SK-N-SH (cell line): ENCODE measurements at regions not wholly inside any gene's neighbourhood (a gene's known extent, or its start where the extent isn't known, plus 50 kb on each side); places are given as distances from the start of the nearest gene placed in this dataset.

Experiments used
- CTCF ChIA-PET: fragments of 300-600, 350-600 bp; formaldehyde crosslinking; extraction: SDS; loops from one replicate; lab custom pipeline; 2021; lab: Yijun Ruan, JAX
- POLR2A ChIA-PET: fragments of 350-600 bp; sonication (Branson Sonifier 250); formaldehyde crosslinking; extraction: SDS; loops from one replicate; lab custom pipeline; 2020; ENCODE audit warnings: antibody characterized with exemption, inconsistent platforms; lab: Yijun Ruan, JAX
- DNase-seq: peaks from one replicate; pipeline ENCODE4 v3.0.0; 2012
- H2AFZ ChIP-seq: fragments of 200-600 bp; sonication (generic); 2 replicates; pipeline ENCODE4 v1.8.1; 2016; ENCODE audit warnings: antibody characterized with exemption, mild to moderate bottlenecking, low read depth
- H3F3A ChIP-seq: fragments of 200-600 bp; sonication (generic); replicated peaks from 2 replicates; pipeline ENCODE3; 2016; ENCODE audit warnings: antibody characterized with exemption, mild to moderate bottlenecking; ENCODE audit not compliant: insufficient read depth
- H3K27ac ChIP-seq, 2 experiments: fragments of 200-500 bp in 1 of 2; fragments of 200-600 bp in 1 of 2; sonication (Bioruptor generic) in 1 of 2; sonication (generic), shearing (Covaris generic) in 1 of 2; 2 replicates each; pipeline versions ENCODE4 v1.5.1 to v1.6.1; 2014 to 2016; ENCODE audit warnings: low read depth in 2 of 2, inconsistent platforms in 1 of 2, low read length in 1 of 2, mild to moderate bottlenecking in 1 of 2, mixed read lengths in 1 of 2
- H3K27me3 ChIP-seq: fragments of 200-600 bp; sonication (generic), shearing (Covaris generic); 2 replicates; pipeline ENCODE4 v1.6.1; 2016; ENCODE audit warnings: mixed run types; ENCODE audit not compliant: insufficient read depth
- H3K36me3 ChIP-seq, 2 experiments: fragments of 200-500 bp in 1 of 2; fragments of 200-600 bp in 1 of 2; sonication (Bioruptor generic) in 1 of 2; sonication (generic) in 1 of 2; replicated peaks in 1 of 2; 2 replicates each; pipeline versions ENCODE3 to v1.5.1; 2014 to 2016; ENCODE audit warnings: low read length in 1 of 2, mild to moderate bottlenecking in 1 of 2; ENCODE audit not compliant: insufficient read depth in 2 of 2, control insufficient read depth in 1 of 2
- H3K4me1 ChIP-seq, 2 experiments: fragments of 200-500 bp in 1 of 2; fragments of 200-600 bp in 1 of 2; sonication (Bioruptor generic) in 1 of 2; sonication (generic), shearing (Covaris generic) in 1 of 2; 2 replicates each; pipeline versions ENCODE4 v1.5.1 to v1.6.1; 2014 to 2016; ENCODE audit warnings: low read depth in 1 of 2, low read length in 1 of 2, mixed run types in 1 of 2; ENCODE audit not compliant: insufficient read depth in 2 of 2, control insufficient read depth in 1 of 2
- H3K4me2 ChIP-seq: fragments of 200-600 bp; sonication (generic), shearing (Covaris generic); 2 replicates; pipeline ENCODE4 v1.6.1; 2017; ENCODE audit warnings: mixed run types
- H3K4me3 ChIP-seq, 2 experiments: fragments of 200-500 bp in 1 of 2; fragments of 200-600 bp in 1 of 2; sonication (Bioruptor generic) in 1 of 2; sonication (generic), shearing (Covaris generic) in 1 of 2; 2 replicates each; pipeline versions ENCODE4 v1.5.1 to v1.8.1; 2014 to 2016; ENCODE audit warnings: low read depth in 2 of 2, inconsistent platforms in 1 of 2, low read length in 1 of 2, mild to moderate bottlenecking in 1 of 2, mixed read lengths in 1 of 2, moderate library complexity in 1 of 2
- H3K79me2 ChIP-seq: fragments of 200-600 bp; sonication (generic); 2 replicates; pipeline ENCODE4 v1.8.1; 2017; ENCODE audit warnings: mild to moderate bottlenecking; ENCODE audit not compliant: insufficient read depth
- H3K9ac ChIP-seq: fragments of 200-600 bp; sonication (generic); 2 replicates; pipeline ENCODE4 v1.6.1; 2017; ENCODE audit warnings: mixed run types
- H3K9me2 ChIP-seq: fragments of 200-600 bp; sonication (generic); 2 replicates; pipeline ENCODE4 v1.6.1; 2017; ENCODE audit warnings: mixed run types
- H3K9me3 ChIP-seq: fragments of 200-600 bp; sonication (generic); 2 replicates; pipeline ENCODE4 v1.6.1; 2017; ENCODE audit warnings: mixed run types, mild to moderate bottlenecking, moderate library complexity
- H4K20me1 ChIP-seq: fragments of 200-600 bp; sonication (generic); 2 replicates; pipeline ENCODE4 v1.6.1; 2017; ENCODE audit warnings: mild to moderate bottlenecking, mixed run types; ENCODE audit not compliant: insufficient read depth
- EZH2phosphoT487 ChIP-seq: fragments of 200-600 bp; sonication (generic); IDR thresholded peaks from 2 replicates; pipeline ENCODE4 v1.6.1; 2017; ENCODE audit warnings: low read depth, mixed run types, mild to moderate bottlenecking, antibody characterized with exemption, moderate library complexity, borderline replicate concordance
- IRF3 ChIP-seq: fragments of 150-350 bp; IDR thresholded peaks from 2 replicates; pipeline ENCODE4 v1.6.1; 2016; ENCODE audit warnings: mild to moderate bottlenecking, low read depth, low read length
- MAX ChIP-seq: IDR thresholded peaks from 2 replicates; pipeline ENCODE4 v1.4.0; 2012; ENCODE audit warnings: low read depth
- MEF2A ChIP-seq: IDR thresholded peaks from 2 replicates; pipeline ENCODE4 v1.4.0; 2012; ENCODE audit warnings: low read depth, borderline replicate concordance
- RFX5 ChIP-seq: IDR thresholded peaks from 2 replicates; pipeline ENCODE4 v1.6.1; 2012; ENCODE audit warnings: mild to moderate bottlenecking, improper control_type of control experiment, low read length
- SMC3 ChIP-seq: IDR thresholded peaks from 2 replicates; pipeline ENCODE4 v1.6.1; 2012; ENCODE audit warnings: low read depth, low read length, improper control_type of control experiment
- YY1 ChIP-seq: IDR thresholded peaks from 2 replicates; pipeline ENCODE4 v1.4.0; 2012; ENCODE audit warnings: low read depth, mild to moderate bottlenecking
- WGBS: methylation state at CpG from one replicate; pipeline ENCODE4 v1.1.6; 2017; ENCODE audit warnings: low lambda C conversion rate; 5-methylcytosine and 5-hydroxymethylcytosine counted together
- TF ChIP-seq, protein P1 (sequence below): IDR thresholded peaks from 2 replicates; pipeline ENCODE4; 2012

DNA sequence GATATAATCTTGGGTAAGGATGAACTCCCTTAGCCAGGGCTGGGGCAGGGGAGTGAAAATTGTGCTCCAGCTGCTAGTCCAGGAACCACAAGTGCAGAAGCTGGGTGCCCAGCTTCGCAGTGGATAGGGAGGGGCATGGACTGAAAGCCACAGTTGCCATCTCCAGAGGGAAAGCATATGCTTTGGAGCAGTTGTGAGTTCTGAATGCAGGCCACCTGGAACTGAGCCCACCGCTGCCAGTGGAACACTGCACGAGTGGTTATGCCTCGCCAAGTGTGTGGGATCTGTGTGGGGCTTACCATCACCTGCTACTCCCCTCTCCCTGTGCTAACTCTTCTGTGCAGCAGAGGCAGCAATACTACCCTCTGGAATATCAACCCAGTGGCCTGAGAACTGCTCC lies 158.4 kb upstream of the DPT start:
- H3K4me2 ChIP-seq, result no peak overlapping the region
- H3K36me3 ChIP-seq, result no peaks in the 10 kb centered on the region
- ChIA-PET CTCF (no interaction called here), POLR2A (no interaction called here)
- H3K4me3 ChIP-seq, result no peak overlapping the region
- no peak overlapping the region for H3K27ac ChIP-seq
- no peaks in the 10 kb centered on the region for H3F3A ChIP-seq
- no peaks in the 10 kb centered on the region for H3K79me2 ChIP-seq
- H3K4me1 ChIP-seq, result no peaks in the 10 kb centered on the region; a peak in 1 of 4 replicates
- 41% methylated on average over 2 of the region's 4 CpGs for WGBS
- no peaks in the 10 kb centered on the region for H3K9me2 ChIP-seq
- no peak for DNase-seq
- no peaks in the 10 kb centered on the region; the same call in 1 of the 2 replicates for H3K9me3 ChIP-seq
- no peak overlapping the region for H3K9ac ChIP-seq
- H2AFZ ChIP-seq, result no peak overlapping the region
- TF ChIP-seq MAX (no peak), RFX5 (no peak), IRF3 (no peak), SMC3 (no peak), YY1 (no peak)
- H3K27me3 ChIP-seq, result no peaks in the 10 kb centered on the region
- H4K20me1 ChIP-seq, result no peaks in the 10 kb centered on the region

GRCh38 chr1:168888418-168888817 lies 159.4 kb upstream of the DPT start:
- Histone ChIP-seq H3K27me3 (no peaks in the 10 kb centered on the region), H3K36me3 (no peaks in the 10 kb centered on the region), H4K20me1 (no peaks in the 10 kb centered on the region), H3K4me1 (peaks cover 0 to under 1% of the 10 kb centered on the region in 2 experiments; a peak in 1 of 4 replicates), H3K9me3 (no peaks in the 10 kb centered on the region), H3K27ac (no peak overlapping the region), H3K9me2 (no peaks in the 10 kb centered on the region), H3K4me2 (no peak overlapping the region), H2AFZ (no peak overlapping the region), H3K4me3 (no peak overlapping the region), H3K79me2 (no peaks in the 10 kb centered on the region), H3F3A (peaks cover 3% of the 10 kb centered on the region), H3K9ac (no peak overlapping the region)
- CTCF ChIA-PET, result no interaction called here
- TF ChIP-seq YY1 (no peak), EZH2phosphoT487 (no peak), MEF2A (no peak), IRF3 (no peak)
- TF ChIP-seq, protein P1, sequence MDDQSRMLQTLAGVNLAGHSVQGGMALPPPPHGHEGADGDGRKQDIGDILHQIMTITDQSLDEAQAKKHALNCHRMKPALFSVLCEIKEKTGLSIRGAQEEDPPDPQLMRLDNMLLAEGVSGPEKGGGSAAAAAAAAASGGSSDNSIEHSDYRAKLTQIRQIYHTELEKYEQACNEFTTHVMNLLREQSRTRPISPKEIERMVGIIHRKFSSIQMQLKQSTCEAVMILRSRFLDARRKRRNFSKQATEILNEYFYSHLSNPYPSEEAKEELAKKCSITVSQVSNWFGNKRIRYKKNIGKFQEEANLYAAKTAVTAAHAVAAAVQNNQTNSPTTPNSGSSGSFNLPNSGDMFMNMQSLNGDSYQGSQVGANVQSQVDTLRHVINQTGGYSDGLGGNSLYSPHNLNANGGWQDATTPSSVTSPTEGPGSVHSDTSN, result no peak
- POLR2A ChIA-PET, result no interaction called here
- 38% methylated on average over 2 of the region's 2 CpGs for WGBS
- no peak for DNase-seq
